ENCODE measurements at regions not wholly inside any gene's neighbourhood (a gene's known extent, or its start where the extent isn't known, plus 50 kb on each side); places are given as distances from the start of the nearest gene placed in this dataset.

DNA sequence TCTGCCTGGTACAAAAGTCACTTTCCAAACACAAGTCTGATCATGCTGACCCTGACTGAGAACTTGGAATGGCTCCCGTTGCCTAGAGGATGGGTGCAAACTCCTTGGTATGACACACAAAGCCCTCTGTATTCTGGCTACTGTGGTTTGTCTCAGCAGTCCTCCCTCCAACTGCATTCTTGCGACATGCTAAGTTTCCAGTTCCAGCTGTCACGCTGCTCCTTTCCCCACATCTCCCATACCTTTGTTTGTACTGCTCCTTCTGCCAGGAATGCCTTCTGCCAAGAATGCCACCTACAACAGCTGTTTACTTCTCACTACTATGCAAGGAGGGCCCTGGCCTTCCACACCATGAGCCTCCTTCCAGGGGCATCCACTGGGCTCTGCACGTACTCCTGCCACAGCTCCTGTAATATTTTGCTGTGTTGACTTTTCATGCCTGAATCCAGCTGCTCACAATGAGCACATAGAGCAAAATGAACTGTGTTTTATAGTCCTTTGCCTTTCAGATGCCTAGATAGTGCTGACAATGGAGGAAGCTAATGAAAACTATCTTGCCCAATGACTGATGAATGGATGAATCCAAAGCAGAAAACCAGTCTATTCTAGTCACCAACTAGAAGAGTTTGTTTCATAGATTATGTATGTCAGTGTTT lies 543.7 kb downstream of the EFNB2 start:
- no peak for TF ChIP-seq RAD21 (IDR thresholded peaks at IDR 0.05; ENCODE audit: low read depth)
- TF ChIP-seq EP300 (IDR thresholded peaks at IDR 0.05; ENCODE audit: borderline replicate concordance) = no peak
- no peak for TF ChIP-seq NFIC (IDR thresholded peaks at IDR 0.05)
- TF ChIP-seq, protein P1, sequence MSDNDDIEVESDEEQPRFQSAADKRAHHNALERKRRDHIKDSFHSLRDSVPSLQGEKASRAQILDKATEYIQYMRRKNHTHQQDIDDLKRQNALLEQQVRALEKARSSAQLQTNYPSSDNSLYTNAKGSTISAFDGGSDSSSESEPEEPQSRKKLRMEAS (IDR thresholded peaks at IDR 0.05) = no peak
